HepG2 (cell line): ENCODE measurements at regions not wholly inside any gene's neighbourhood (a gene's known extent, or its start where the extent isn't known, plus 50 kb on each side); places are given as distances from the start of the nearest gene placed in this dataset.

ENCODE experiments used
- ATAC-seq: fragments of 200-7000 bp; cut with Tn5 transposase; 3 replicates; pipeline ENCODE4 v1.9.1; 2020; ENCODE audit warnings: mild to moderate bottlenecking, moderate library complexity
- BruUV-seq: library from RNA; stranded (reverse); fragments of 400-500 nt; replicated peaks from 2 replicates; lab custom pipeline; 2021; lab: Mats Ljungman, UMichigan
- CTCF ChIA-PET: fragments of 300-600 bp; formaldehyde crosslinking; extraction: SDS; loops from one replicate; lab custom pipeline; 2021; ENCODE audit warnings: low total read pairs, inconsistent platforms, low intra/inter-chr PET ratio; lab: Yijun Ruan, JAX
- POLR2A ChIA-PET: fragments of 350-600 bp; sonication (Branson Sonifier 250); formaldehyde crosslinking; loops from one replicate; lab custom pipeline; 2020; ENCODE audit warnings: antibody characterized with exemption, inconsistent platforms; lab: Yijun Ruan, JAX
- DNase-seq: peaks from one replicate; pipeline ENCODE4 v3.0.0-alpha.2; 2015; ENCODE audit warnings: low spot score
- FAIRE-seq: peaks from 3 replicates; lab custom pipeline; 2011; peaks lifted over from hg19 to GRCh38; lab: Jason Lieb, UNC
- H2AFZ ChIP-seq: one replicate; pipeline ENCODE4 v1.6.1; 2011; ENCODE audit warnings: low read length, inconsistent platforms
- H3K27ac ChIP-seq: fragments of 300-600 bp; 3 replicates; pipeline ENCODE4 v1.8.0; 2011; ENCODE audit warnings: mixed run types, mild to moderate bottlenecking, mixed read lengths, low read length, inconsistent platforms; ENCODE audit not compliant: insufficient read depth; ENCODE audit errors: extremely low read length
- H3K27me3 ChIP-seq, 2 experiments: fragments of 200-600 bp in 1 of 2; 2 replicates in 1 of 2; 3 replicates in 1 of 2; pipeline versions ENCODE4 v1.6.0 to v1.8.0; 2011; ENCODE audit warnings: low read length in 2 of 2, mild to moderate bottlenecking in 2 of 2, moderate library complexity in 2 of 2, inconsistent platforms in 1 of 2; ENCODE audit not compliant: insufficient read depth in 2 of 2, control insufficient read depth in 1 of 2
- H3K36me3 ChIP-seq, 2 experiments: fragments of 200-600 bp in 1 of 2; replicated peaks in 1 of 2; 2 replicates in 1 of 2; 3 replicates in 1 of 2; pipeline versions ENCODE4 v1.5.1 to v1.8.0; 2011; ENCODE audit warnings: low read length in 2 of 2, inconsistent platforms in 1 of 2; ENCODE audit not compliant: insufficient read depth in 2 of 2, control insufficient read depth in 1 of 2
- H3K4me1 ChIP-seq: 2 replicates; pipeline ENCODE4 v1.5.1; 2012; ENCODE audit warnings: low read length, inconsistent platforms; ENCODE audit not compliant: insufficient read depth
- H3K4me2 ChIP-seq: 2 replicates; pipeline ENCODE4 v1.6.0; 2011; ENCODE audit warnings: low read depth, low read length, inconsistent platforms
- H3K4me3 ChIP-seq, 3 experiments: fragments of 200-600 bp in 1 of 3; sonication (generic), shearing (Covaris generic) in 1 of 3; replicated peaks in 1 of 3; 2 replicates each; pipeline ENCODE4 v1.5.1; 2011 to 2016; ENCODE audit warnings: low read length in 3 of 3, inconsistent platforms in 2 of 3, low read depth in 2 of 3, mild to moderate bottlenecking in 2 of 3, control low read depth in 1 of 3, mixed read lengths in 1 of 3; ENCODE audit not compliant: insufficient read depth in 1 of 3
- H3K79me2 ChIP-seq: one replicate; pipeline ENCODE4 v1.6.1; 2011; ENCODE audit warnings: low read length, inconsistent platforms; ENCODE audit not compliant: insufficient read depth
- H3K9ac ChIP-seq: 2 replicates; pipeline ENCODE4 v1.6.0; 2011; ENCODE audit warnings: mild to moderate bottlenecking, low read depth, low read length, inconsistent platforms; ENCODE audit not compliant: insufficient read depth
- H3K9me3 ChIP-seq: 2 replicates; pipeline ENCODE4 v1.5.1; 2012; ENCODE audit warnings: mild to moderate bottlenecking, low read length
- H4K20me1 ChIP-seq: 2 replicates; pipeline ENCODE4 v1.6.0; 2011; ENCODE audit warnings: inconsistent platforms, mild to moderate bottlenecking, low read length, moderate library complexity; ENCODE audit not compliant: insufficient read depth
- ARID2 ChIP-seq: sonication (generic); formaldehyde crosslinking; IDR thresholded peaks from 2 replicates; pipeline ENCODE4 v1.8.1; 2022; ENCODE audit warnings: mild to moderate bottlenecking, missing genetic modification reagents, borderline replicate concordance
- ELF4 ChIP-seq: sonication (generic); formaldehyde crosslinking; IDR thresholded peaks from 2 replicates; pipeline ENCODE4 v1.5.0; 2020; ENCODE audit warnings: missing genetic modification reagents, mild to moderate bottlenecking, moderate library complexity, borderline replicate concordance
- FOSL2 ChIP-seq: sonication (generic); formaldehyde crosslinking; IDR thresholded peaks from 2 replicates; pipeline ENCODE4 v1.4.0; 2020; ENCODE audit warnings: missing genetic modification reagents
- GTF2F1 ChIP-seq: fragments of 150-350 bp; IDR thresholded peaks from 2 replicates; pipeline ENCODE4 v1.6.1; 2014; ENCODE audit warnings: low read length
- MTF2 ChIP-seq: sonication (generic); formaldehyde crosslinking; IDR thresholded peaks from 2 replicates; pipeline ENCODE4 v1.5.0; 2020; ENCODE audit warnings: missing genetic modification reagents, borderline replicate concordance
- PAXIP1 ChIP-seq: sonication (generic); formaldehyde crosslinking; conservative IDR thresholded peaks from 2 replicates; pipeline ENCODE4 v1.4.0; 2020; ENCODE audit warnings: mild to moderate bottlenecking, missing genetic modification reagents, moderate library complexity
- PITX1 ChIP-seq: sonication (generic); formaldehyde crosslinking; IDR thresholded peaks from 2 replicates; pipeline ENCODE4 v1.5.1; 2020; ENCODE audit warnings: mild to moderate bottlenecking, missing genetic modification reagents
- USF2 ChIP-seq, 2 experiments: sonication (generic) in 1 of 2; formaldehyde crosslinking in 1 of 2; IDR thresholded peaks; 2 replicates each; pipeline versions ENCODE4 v1.5.1 to v1.6.1; 2011 to 2020; ENCODE audit warnings: borderline replicate concordance in 1 of 2, low read depth in 1 of 2, low read length in 1 of 2, mild to moderate bottlenecking in 1 of 2, missing genetic modification reagents in 1 of 2, moderate library complexity in 1 of 2
- ZBTB10 ChIP-seq: sonication (generic); formaldehyde crosslinking; IDR thresholded peaks from 2 replicates; pipeline ENCODE4 v1.4.0; 2020; ENCODE audit warnings: missing genetic modification reagents, borderline replicate concordance
- ZNF800 ChIP-seq: sonication (generic); formaldehyde crosslinking; IDR thresholded peaks from 2 replicates; pipeline ENCODE4 v1.4.0; 2020; ENCODE audit warnings: missing genetic modification reagents
- ZSCAN30 ChIP-seq: sonication (generic); formaldehyde crosslinking; IDR thresholded peaks from 2 replicates; pipeline ENCODE4 v1.5.0; 2020; ENCODE audit warnings: mild to moderate bottlenecking, missing genetic modification reagents
- WGBS: methylation state at CpG from one replicate; pipeline ENCODE4 v1.1.6; 2017; ENCODE audit warnings: low lambda C conversion rate; 5-methylcytosine and 5-hydroxymethylcytosine counted together
- in situ Hi-C: cut with HindIII; loops from 2 replicates; pipeline ENCODE4 v1.10.0; 2017; ENCODE audit warnings: low pct_unique_long_range_greater_than_20kb; ENCODE audit not compliant: extremely low pct_ligation_motif_present
- intact Hi-C: fragments of 100-400 bp; cut with micrococcal nuclease; formaldehyde crosslinking; loops from one replicate; pipeline ENCODE4 v1.10.0; 2022; ENCODE audit not compliant: unreplicated experiment
- TF ChIP-seq, protein P1 (sequence below): sonication (generic); formaldehyde crosslinking; IDR thresholded peaks from 2 replicates; pipeline ENCODE4 v1.4.0; 2020; ENCODE audit warnings: mild to moderate bottlenecking, missing genetic modification reagents

- no peaks in the 10 kb centered on the region for H3K79me2 ChIP-seq
- no peak for TF ChIP-seq ZNF800 (CRISPR knock-in tag)
- TF ChIP-seq, protein P1, sequence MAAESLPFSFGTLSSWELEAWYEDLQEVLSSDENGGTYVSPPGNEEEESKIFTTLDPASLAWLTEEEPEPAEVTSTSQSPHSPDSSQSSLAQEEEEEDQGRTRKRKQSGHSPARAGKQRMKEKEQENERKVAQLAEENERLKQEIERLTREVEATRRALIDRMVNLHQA, result no peak
- TF ChIP-seq ZBTB10, result no peak
- TF ChIP-seq FOSL2 (CRISPR knock-in tag), result no peak
- no peak for TF ChIP-seq GTF2F1
- TF ChIP-seq ARID2 (CRISPR knock-in tag), result no peak
- no peak for TF ChIP-seq PAXIP1 (CRISPR knock-in tag)
- no peak for TF ChIP-seq ELF4 (CRISPR knock-in tag)
- TF ChIP-seq ZSCAN30 (CRISPR knock-in tag), result no peak
- no peak for TF ChIP-seq PITX1
- TF ChIP-seq MTF2, result no peak
- TF ChIP-seq USF2 (IDR thresholded peaks at IDR 0.05; ENCODE audit: low read depth, low read length), result no peak
- no peak for TF ChIP-seq USF2 (CRISPR knock-in tag; IDR thresholded peaks at IDR 0.05; ENCODE audit: borderline replicate concordance)
Measured at GRCh38 chr6:155717374-155717773, 261.7 kb upstream of the NOX3 start.

More at GRCh38 chr6:155717374-155717773, 261.7 kb upstream of the NOX3 start:
- Histone ChIP-seq H3K36me3 (no peaks in the 10 kb centered on the region), H3K9ac (no peak overlapping the region), H2AFZ (no peak overlapping the region), H4K20me1 (no peaks in the 10 kb centered on the region), H3K27ac (no peak overlapping the region), H3K4me3 (no peak overlapping the region), H3K4me1 (no peaks in the 10 kb centered on the region), H3K4me2 (no peak overlapping the region), H3K27me3 (peaks cover 0 to 4% of the 10 kb centered on the region in 2 experiments; a peak in 1 of 5 replicates), H3K9me3 (no peaks in the 10 kb centered on the region)
- DNase-seq (no peak), ATAC-seq (no peak), FAIRE-seq (no peak)
- no TSS peak for BruUV-seq
- 0% methylated on average over 1 of the region's 1 CpG for WGBS
- intact Hi-C loops (no loop called here), in situ Hi-C loops (no loop called here)
- POLR2A ChIA-PET, result no interaction called here
- CTCF ChIA-PET, result no interaction called here
